ENCODE measurements at regions not wholly inside any gene's neighbourhood (a gene's known extent, or its start where the extent isn't known, plus 50 kb on each side); places are given as distances from the start of the nearest gene placed in this dataset.

DNA sequence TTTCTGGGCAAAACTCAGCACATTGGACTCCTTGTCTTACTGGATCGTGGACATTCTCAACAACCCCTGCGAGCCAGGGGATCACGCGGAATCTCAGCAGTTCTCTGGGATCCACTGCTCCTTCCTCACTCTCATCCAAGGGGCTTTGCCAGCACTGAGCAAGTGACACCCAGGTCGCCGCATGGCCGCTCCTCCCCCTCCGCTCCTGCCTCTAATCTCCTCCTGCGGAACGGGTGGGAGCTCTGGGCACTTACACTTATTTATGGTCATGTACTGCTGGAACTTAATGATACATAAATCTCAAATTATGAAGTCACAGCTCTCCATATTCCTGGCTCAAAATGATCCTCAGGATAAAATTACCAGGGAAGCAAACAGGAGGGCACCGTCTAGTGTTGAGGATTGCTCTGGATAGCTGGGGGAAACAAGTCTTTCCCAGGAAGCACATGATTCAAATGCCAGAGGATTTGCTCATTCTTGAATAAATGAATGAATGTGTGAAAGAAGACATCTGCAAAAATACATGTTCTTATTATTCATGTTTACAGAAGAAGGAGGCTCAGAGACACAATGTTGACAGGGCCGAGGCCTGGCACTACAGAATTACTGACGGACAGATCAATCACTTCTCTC, 1077.3 kb downstream of the TBC1D22A start:
- H3K27me3 Mint-ChIP-seq = peaks cover 26% of the 10 kb centered on the region
- no peaks in the 10 kb centered on the region for H3K4me1 Mint-ChIP-seq
- H3K4me3 Mint-ChIP-seq = no peak overlapping the region
- H3K27ac Mint-ChIP-seq = peak overlapping the region in 1 of 3 donors; percentile 75
- peaks cover 0 to 9% (median 2%) of the 10 kb centered on the region in 3 donors for H3K9me3 Mint-ChIP-seq
- no peaks in the 10 kb centered on the region for H3K36me3 Mint-ChIP-seq

DNA sequence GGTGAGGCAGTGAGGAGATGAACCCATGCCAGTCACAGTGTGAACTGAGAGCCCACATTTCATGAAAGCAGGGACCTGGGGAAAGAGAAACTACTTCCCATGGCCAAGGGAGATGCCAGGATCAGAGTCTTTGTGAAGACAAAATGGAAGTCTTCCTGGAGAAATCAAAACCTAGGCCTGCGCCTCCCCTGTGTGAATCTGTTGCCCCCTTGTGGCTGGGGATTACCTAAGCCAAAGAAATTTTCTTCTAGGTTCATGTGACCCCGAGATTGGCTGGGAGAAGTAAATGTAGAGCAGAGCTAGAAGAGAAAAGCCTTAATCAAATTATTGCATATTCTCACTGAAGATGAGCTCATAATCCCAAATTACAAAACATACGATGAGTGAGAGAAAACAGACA, 1075.3 kb downstream of the TBC1D22A start:
- peaks cover 24% of the 10 kb centered on the region for H3K27me3 Mint-ChIP-seq

DNA sequence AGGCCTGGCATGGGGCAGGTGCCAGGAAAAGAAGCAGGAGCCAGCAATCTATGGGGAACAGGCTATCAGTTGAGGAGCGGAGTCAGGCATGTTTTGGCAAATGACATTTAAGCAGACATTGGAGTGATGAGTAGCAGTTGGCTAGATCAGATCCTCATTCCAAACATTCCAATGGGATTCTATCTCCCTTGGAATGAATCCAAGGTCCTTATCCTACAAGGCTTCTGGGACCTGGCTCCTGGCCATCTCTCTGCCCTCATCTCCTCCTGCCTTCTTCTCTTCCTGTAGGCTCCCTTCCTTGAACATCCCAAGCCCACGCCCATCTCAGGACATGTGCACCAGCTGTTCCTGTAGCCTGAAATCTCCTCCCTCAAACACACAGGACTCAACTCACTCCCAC, 1074.5 kb downstream of the TBC1D22A start:
- Mint-ChIP-seq H3K36me3 (no peaks in the 10 kb centered on the region), H3K9me3 (peaks cover 0 to 9% (median 2%) of the 10 kb centered on the region in 3 donors), H3K27me3 (peaks cover 25% of the 10 kb centered on the region), H3K4me1 (no peaks in the 10 kb centered on the region), H3K4me3 (no peak overlapping the region), H3K27ac (no peak overlapping the region)

More for the DNA sequence above, 1075.3 kb downstream of the TBC1D22A start:
- H3K4me1 Mint-ChIP-seq = no peaks in the 10 kb centered on the region
- no peaks in the 10 kb centered on the region for H3K36me3 Mint-ChIP-seq
- peaks cover 0 to 9% (median 2%) of the 10 kb centered on the region in 3 donors for H3K9me3 Mint-ChIP-seq
- H3K4me3 Mint-ChIP-seq = no peak overlapping the region
- no peak overlapping the region for H3K27ac Mint-ChIP-seq

DNA sequence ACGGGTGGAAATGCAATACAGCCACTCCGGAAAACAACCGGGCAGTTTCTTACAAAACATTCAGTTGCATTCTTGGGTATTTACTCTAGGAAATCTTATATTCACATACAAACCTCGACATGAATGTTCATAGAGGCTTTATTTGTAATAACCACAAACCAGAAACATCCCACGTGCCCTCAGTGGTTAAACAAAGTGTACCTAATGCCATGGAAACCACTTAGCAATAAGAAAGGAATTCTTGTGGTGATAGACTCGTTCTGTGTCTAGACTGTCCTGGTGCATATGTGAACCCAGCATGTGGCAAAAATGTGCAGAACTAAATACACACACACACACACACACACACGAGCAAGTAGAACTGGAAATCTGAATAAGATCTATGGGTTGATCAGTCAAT, 1073.3 kb downstream of the TBC1D22A start:
- Mint-ChIP-seq H3K4me3 (no peak overlapping the region), H3K27me3 (peaks cover 17% of the 10 kb centered on the region), H3K36me3 (no peaks in the 10 kb centered on the region), H3K4me1 (no peaks in the 10 kb centered on the region), H3K9me3 (peaks cover 0 to 9% (median 2%) of the 10 kb centered on the region in 3 donors), H3K27ac (no peak overlapping the region)

DNA sequence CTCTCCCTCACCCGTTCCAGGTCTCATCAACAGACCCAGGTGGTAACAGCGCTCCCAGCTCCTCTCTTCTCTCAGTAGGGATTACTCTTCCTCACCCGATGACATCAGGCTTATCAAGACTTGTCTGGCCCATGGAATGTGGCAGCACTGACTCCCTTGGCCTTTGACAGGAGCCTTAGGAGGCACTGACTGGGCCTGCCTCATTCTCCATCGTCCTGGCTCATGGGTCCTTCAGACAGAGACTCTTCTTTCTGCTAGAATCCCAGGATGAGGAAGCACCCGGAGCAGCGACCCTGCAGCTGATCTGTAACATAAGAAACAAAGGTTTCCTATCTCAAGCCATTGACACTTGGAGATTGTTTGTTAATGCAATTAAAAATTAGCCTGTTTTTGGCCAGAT, 1063.6 kb downstream of the TBC1D22A start:
- Mint-ChIP-seq H3K4me3 (no peak overlapping the region), H3K36me3 (no peaks in the 10 kb centered on the region), H3K27me3 (peaks cover 2% of the 10 kb centered on the region), H3K9me3 (peaks cover 0 to 2% (median 2%) of the 10 kb centered on the region in 3 donors), H3K4me1 (no peaks in the 10 kb centered on the region), H3K27ac (no peak overlapping the region)

DNA sequence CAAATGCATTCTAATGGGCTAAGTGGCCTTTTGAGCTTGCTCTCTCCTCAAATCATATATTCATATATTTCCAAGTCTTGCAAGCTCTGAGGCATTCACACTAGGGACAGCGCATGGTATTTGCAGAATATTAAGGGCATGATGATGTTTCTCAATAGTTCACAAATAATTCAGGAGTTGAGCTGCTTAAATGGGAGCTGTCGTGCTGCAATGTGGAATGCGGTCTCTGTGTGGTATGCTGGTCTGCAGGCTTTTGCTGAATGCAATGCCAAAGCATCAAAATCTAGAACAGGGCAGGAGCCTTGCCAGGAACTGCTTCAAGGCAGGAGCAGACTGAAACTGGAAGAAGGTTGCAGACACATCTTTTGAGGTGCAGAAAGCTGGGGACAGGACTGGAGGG, 1060.0 kb downstream of the TBC1D22A start:
- Mint-ChIP-seq H3K9me3 (peaks cover 0 to 7% (median 2%) of the 10 kb centered on the region in 3 donors), H3K4me1 (no peaks in the 10 kb centered on the region), H3K27me3 (peaks cover 2% of the 10 kb centered on the region), H3K4me3 (no peak overlapping the region), H3K27ac (no peak overlapping the region), H3K36me3 (no peaks in the 10 kb centered on the region)

DNA sequence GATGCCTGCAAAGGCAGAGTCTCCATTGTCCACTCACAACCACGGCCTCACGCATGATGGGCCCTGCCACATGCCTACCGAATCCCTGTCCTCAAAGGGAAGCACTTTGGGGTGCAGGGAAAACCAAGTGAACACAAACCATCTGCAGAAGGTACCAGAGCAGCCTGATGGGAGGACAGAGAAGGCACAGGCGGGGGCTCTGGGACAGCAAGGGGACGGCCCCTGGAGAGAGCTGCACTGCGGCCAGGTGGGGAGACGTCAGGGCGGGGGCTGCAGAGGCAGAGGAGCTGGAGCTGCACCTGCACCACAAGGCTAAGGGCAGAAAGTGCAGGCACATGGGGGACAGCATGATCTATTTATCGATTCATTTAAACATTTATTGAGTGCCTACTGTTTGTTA, 1056.0 kb downstream of the TBC1D22A start:
- no peaks in the 10 kb centered on the region for H3K4me1 Mint-ChIP-seq
- H3K27ac Mint-ChIP-seq = no peak overlapping the region
- H3K27me3 Mint-ChIP-seq = peaks cover 2% of the 10 kb centered on the region
- H3K9me3 Mint-ChIP-seq = peaks cover 0 to 10% (median 3%) of the 10 kb centered on the region in 3 donors
- no peaks in the 10 kb centered on the region for H3K36me3 Mint-ChIP-seq
- no peak overlapping the region for H3K4me3 Mint-ChIP-seq

DNA sequence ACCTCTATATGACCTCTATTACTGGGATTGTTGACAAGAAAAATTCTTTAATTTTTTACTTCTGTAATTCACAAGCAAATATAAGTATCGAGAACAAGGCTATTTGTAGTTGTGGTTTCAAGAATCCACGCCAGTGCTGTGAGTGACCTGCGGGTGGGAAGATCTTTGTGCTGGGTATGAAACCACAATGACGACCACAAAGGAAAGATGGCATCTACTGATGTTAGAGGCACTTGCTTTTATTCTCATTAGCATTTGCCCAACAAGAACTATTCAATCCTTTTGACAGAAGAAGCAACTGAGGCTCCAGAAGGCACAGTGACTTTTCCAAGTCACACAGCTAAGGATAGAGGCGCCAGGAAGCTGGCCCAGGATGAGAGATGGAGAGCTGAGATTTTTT, 1054.9 kb downstream of the TBC1D22A start:
- H3K4me3 Mint-ChIP-seq = no peak overlapping the region
- no peaks in the 10 kb centered on the region for H3K36me3 Mint-ChIP-seq
- H3K27me3 Mint-ChIP-seq = peaks cover 2% of the 10 kb centered on the region
- H3K27ac Mint-ChIP-seq = no peak overlapping the region
- peaks cover 0 to 8% (median 3%) of the 10 kb centered on the region in 3 donors for H3K9me3 Mint-ChIP-seq
- no peaks in the 10 kb centered on the region for H3K4me1 Mint-ChIP-seq

DNA sequence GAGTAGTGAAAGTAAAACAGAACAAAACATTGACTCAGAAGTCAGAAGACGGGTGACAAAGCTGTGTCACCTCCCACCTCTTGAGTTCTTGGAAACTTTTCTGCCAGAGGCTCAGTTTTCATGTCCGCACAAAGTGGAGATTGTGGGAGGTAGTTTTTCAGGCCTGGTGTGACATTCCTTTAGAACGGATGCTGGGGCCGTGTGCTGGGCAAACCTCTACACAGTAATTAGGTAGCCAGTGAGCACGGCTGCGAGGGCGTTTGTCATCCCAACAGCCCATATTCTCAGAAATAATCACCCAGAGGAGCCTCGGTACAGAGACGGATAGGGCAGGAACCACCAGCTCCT, 1054.4 kb downstream of the TBC1D22A start:
- no peaks in the 10 kb centered on the region for H3K4me1 Mint-ChIP-seq
- peaks cover 2% of the 10 kb centered on the region for H3K27me3 Mint-ChIP-seq
- no peak overlapping the region for H3K27ac Mint-ChIP-seq
- no peaks in the 10 kb centered on the region for H3K36me3 Mint-ChIP-seq
- H3K9me3 Mint-ChIP-seq = peaks cover 0 to 8% (median 3%) of the 10 kb centered on the region in 3 donors
- H3K4me3 Mint-ChIP-seq = no peak overlapping the region

DNA sequence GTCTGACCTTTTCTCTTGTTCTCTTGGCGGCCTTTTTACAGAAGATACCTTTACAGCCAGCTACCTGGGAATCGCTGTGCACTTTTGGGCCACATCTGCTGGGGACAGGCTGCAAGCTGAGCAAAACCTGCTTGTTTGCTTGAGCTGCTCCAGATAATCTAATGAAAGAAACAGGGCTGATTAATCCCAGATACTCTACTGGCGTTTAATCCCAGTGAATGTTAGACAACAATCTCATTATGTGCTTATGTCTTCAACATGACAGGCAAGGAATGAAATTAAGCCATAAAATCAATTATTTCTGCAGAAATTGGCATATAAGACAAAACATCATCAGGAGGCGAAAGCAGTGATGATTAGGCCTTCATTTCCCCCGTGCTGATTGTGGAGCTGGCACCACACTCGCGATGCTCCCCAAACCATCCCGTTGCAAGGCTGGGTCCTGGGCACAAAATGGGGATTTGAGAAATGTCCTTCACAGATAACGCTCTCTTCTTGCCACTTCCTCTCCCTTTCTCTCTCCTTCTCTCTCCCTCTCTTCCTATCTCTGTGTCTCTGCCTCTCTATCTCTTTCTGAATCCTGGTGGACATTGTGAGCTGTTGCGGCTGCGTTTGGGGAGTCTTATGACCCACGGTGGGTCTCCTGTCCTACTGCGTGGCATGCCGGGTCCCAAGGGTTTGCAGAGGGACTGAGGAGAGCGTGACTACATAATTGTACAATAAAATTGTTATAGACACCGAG, 1053.8 kb downstream of the TBC1D22A start:
- no peaks in the 10 kb centered on the region for H3K36me3 Mint-ChIP-seq

DNA sequence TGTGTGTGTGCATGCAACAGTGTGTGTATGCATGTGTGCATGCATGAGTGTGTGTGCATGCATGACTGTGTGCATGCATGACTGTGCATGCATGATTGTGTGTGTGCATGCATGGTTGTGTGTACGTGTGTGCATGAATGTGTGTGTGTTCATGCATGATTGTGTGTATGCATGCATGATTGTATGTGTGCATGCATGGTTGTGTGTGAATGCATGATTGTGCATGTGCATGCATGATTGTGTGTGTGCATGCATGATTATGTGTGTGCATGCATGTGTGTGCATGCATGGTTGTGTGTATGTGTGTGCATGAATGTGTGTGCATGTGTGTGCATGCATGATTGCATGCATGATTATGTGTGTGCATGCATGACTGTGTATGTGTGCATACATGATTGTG, 1052.0 kb downstream of the TBC1D22A start:
- H3K27me3 Mint-ChIP-seq = peaks cover 2% of the 10 kb centered on the region
- H3K4me3 Mint-ChIP-seq = no peak overlapping the region
- no peaks in the 10 kb centered on the region for H3K36me3 Mint-ChIP-seq
- no peaks in the 10 kb centered on the region for H3K4me1 Mint-ChIP-seq
- no peak overlapping the region for H3K27ac Mint-ChIP-seq
- peaks cover 3 to 8% (median 3%) of the 10 kb centered on the region in 3 donors for H3K9me3 Mint-ChIP-seq

More for the DNA sequence above, 1053.8 kb downstream of the TBC1D22A start:
- Mint-ChIP-seq H3K4me3 (no peak overlapping the region), H3K9me3 (peaks cover 0 to 8% (median 3%) of the 10 kb centered on the region in 3 donors), H3K27me3 (peaks cover 2% of the 10 kb centered on the region), H3K27ac (no peak overlapping the region), H3K4me1 (no peaks in the 10 kb centered on the region)

DNA sequence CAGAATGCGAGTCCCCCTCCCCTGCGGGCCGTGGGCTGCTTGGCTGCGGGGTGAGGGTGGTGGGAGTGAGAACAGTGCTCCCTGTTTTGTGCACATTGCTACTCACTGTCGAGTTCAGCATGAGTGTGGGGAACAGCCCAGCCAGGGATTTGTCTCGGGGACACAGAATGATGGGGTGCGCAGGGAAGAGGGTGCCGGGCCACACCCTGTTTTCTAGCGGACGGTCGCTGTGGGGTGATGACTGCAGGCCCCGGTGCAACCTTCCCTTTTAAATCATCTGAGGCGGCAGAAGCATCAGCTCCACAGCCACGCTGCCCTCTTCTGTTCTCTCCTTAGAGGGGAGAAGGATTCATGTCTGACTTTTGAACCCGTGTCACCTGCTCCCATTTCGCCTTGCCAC, 1051.2 kb downstream of the TBC1D22A start:
- H3K9me3 Mint-ChIP-seq = peaks cover 3% of the 10 kb centered on the region in 3 donors
- no peaks in the 10 kb centered on the region for H3K36me3 Mint-ChIP-seq
- H3K4me3 Mint-ChIP-seq = no peak overlapping the region
- peaks cover 2% of the 10 kb centered on the region for H3K27me3 Mint-ChIP-seq
- H3K4me1 Mint-ChIP-seq = no peaks in the 10 kb centered on the region
- H3K27ac Mint-ChIP-seq = no peak overlapping the region

DNA sequence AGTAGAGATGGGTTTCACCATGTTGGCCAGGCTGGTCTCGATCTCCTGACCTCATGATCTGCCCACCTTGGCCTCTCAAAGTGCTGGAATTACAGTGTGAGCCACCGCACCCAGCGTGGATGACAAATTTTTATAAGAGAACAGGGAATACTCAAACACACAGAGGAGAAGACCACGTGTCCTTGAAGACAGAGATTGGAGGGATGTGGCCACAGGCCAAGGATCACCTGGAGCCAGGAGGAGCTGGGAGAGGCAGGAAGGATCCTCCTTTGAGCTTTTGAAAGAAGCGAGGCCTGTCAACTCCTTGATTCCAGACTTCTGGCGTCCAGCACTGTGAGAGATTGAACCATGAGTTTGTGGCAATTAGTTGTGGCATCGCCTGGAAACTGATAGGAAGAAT, 1049.5 kb downstream of the TBC1D22A start:
- peaks cover 2% of the 10 kb centered on the region for H3K36me3 Mint-ChIP-seq
- H3K4me1 Mint-ChIP-seq = no peaks in the 10 kb centered on the region
- peaks cover 2 to 3% (median 3%) of the 10 kb centered on the region in 3 donors for H3K9me3 Mint-ChIP-seq
- no peak overlapping the region for H3K4me3 Mint-ChIP-seq
- H3K27ac Mint-ChIP-seq = no peak overlapping the region
- peaks cover 2% of the 10 kb centered on the region for H3K27me3 Mint-ChIP-seq

DNA sequence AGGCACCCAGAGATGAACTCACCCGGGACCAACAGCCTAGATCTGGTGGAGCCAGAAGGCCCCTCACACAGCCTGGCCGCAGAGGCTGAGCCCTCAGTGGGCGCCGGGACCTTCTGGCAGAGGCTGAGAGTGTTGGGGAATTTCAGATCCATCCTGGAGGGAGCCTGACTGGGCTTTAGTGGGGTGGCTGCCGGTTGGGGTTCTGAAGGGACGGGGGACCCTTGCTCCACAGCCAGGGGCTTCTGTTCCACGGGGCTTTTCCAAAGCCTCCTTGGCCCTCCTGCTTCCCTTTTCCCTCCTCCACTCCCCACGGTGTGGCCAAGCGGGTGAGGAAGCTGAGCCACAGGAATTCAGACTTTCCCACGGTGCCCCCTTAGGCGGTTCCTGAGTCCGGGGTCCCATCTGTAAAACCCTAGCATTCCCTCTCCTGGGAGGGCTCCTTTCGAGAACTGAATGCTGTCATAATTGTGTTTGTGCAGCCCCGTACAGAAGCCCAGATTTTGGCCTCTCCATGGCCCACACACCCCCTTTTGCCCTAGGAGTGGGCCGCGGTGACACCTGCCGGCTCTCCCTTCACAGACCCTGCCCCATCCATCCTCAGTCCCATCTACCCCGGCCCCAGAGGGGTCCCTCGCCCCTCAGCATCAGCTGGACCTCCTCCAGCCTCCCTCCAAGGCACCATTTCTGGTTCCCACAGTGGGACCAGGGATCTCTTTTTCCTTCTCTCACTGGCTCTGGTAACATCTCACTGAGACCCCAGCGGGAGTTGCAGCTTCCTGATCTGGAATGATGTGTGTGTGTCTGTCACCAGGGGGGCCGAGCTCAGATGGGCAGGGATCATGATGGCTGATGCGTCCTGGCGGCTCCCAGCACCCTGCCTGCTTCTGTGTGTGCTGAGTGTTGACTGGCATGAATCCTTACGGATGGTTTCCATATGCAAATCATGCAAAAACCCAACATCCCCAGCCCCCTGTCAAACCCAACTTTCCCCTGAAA, 1048.4 kb downstream of the TBC1D22A start:
- Mint-ChIP-seq H3K4me1 (no peaks in the 10 kb centered on the region), H3K27ac (no peak overlapping the region), H3K9me3 (peaks cover 0 to 3% (median 0%) of the 10 kb centered on the region in 3 donors)

More for the DNA sequence above, 1048.4 kb downstream of the TBC1D22A start:
- no peak overlapping the region for H3K4me3 Mint-ChIP-seq
- H3K27me3 Mint-ChIP-seq = peaks cover 2% of the 10 kb centered on the region
- H3K36me3 Mint-ChIP-seq = peaks cover 2% of the 10 kb centered on the region
